ENCODE measurements at regions not wholly inside any gene's neighbourhood (a gene's known extent, or its start where the extent isn't known, plus 50 kb on each side); places are given as distances from the start of the nearest gene placed in this dataset.

GRCh38 chr17:17412326-17412725 is 64.5 kb upstream of the MED9 start:
- no peak for DNase-seq (ENCODE audit: low read depth)
- no peak overlapping the region for H3K4me3 ChIP-seq (ENCODE audit: low read length)
- no peak for TF ChIP-seq CTCF (conservative IDR thresholded peaks at IDR 0.05; ENCODE audit: low read depth, low read length)

- no peak for TF ChIP-seq CTCF (conservative IDR thresholded peaks at IDR 0.05; ENCODE audit: low read depth, low read length)
- DNase-seq (ENCODE audit: low read depth) = no peak
- no peak overlapping the region for H3K4me3 ChIP-seq (ENCODE audit: low read length)
Measured at GRCh38 chr17:17413215-17413792, 63.5 kb upstream of the MED9 start.

- no peak overlapping the region for H3K4me3 ChIP-seq (ENCODE audit: low read length)
- no peak for DNase-seq (ENCODE audit: low read depth)
- TF ChIP-seq CTCF (conservative IDR thresholded peaks at IDR 0.05; ENCODE audit: low read depth, low read length) = no peak
Measured at GRCh38 chr17:17413821-17414220, 63.0 kb upstream of the MED9 start.

- no peak for TF ChIP-seq CTCF (conservative IDR thresholded peaks at IDR 0.05; ENCODE audit: low read depth, low read length)
- no peak overlapping the region for H3K4me3 ChIP-seq (ENCODE audit: low read length)
- no peak for DNase-seq (ENCODE audit: low read depth)
Measured at GRCh38 chr17:17414341-17414805, 62.4 kb upstream of the MED9 start.

- no peak for TF ChIP-seq CTCF (conservative IDR thresholded peaks at IDR 0.05; ENCODE audit: low read depth, low read length)
- DNase-seq (ENCODE audit: low read depth) = no peak
- H3K4me3 ChIP-seq (ENCODE audit: low read length) = no peak overlapping the region
Measured at GRCh38 chr17:17415006-17415405, 61.8 kb upstream of the MED9 start.

GRCh38 chr17:17416007-17416399 is 60.8 kb upstream of the MED9 start:
- no peak for TF ChIP-seq CTCF (conservative IDR thresholded peaks at IDR 0.05; ENCODE audit: low read depth, low read length)
- no peak for DNase-seq (ENCODE audit: low read depth)
- no peak overlapping the region for H3K4me3 ChIP-seq (ENCODE audit: low read length)

Data from retinal pigment epithelial cell (primary cell).